Uterus (tissue), 3 donors: ENCODE measurements at regions not wholly inside any gene's neighbourhood (a gene's known extent, or its start where the extent isn't known, plus 50 kb on each side); places are given as distances from the start of the nearest gene placed in this dataset.

Experiments used
- DNase-seq, 2 donors: peaks; one replicate each; pipeline ENCODE4 v3.0.0-alpha.2; 2019 to 2020
- H3K27ac ChIP-seq, 2 donors: fragments of 200-600 bp; sonication (generic); 1 replicate in 1 of 2; 2 replicates in 1 of 2; pipeline ENCODE4 v1.5.1; 2016 to 2018
- H3K27me3 ChIP-seq, 2 donors: fragments of 200-600 bp; sonication (generic); one replicate each; pipeline ENCODE4 v1.5.1; 2018 to 2019; ENCODE audit warnings: control low read depth in 1 of 2
- H3K36me3 ChIP-seq, 2 donors: fragments of 200-600 bp; sonication (generic); one replicate each; pipeline ENCODE4 v1.5.1; 2019; ENCODE audit warnings: control low read depth in 1 of 2
- H3K4me1 ChIP-seq, 2 donors: fragments of 200-600 bp; sonication (generic); one replicate each; pipeline ENCODE4 v1.5.1; 2018 to 2019; ENCODE audit warnings: control low read depth in 1 of 2
- H3K4me3 ChIP-seq, 2 donors: fragments of 200-600 bp; sonication (generic); 1 replicate in 1 of 2; 2 replicates in 1 of 2; pipeline ENCODE4 v1.5.1; 2018 to 2019; ENCODE audit warnings: mild to moderate bottlenecking in 1 of 2
- H3K9me3 ChIP-seq, 2 donors: fragments of 200-600 bp; sonication (generic); one replicate each; pipeline ENCODE4 v1.5.1; 2019; ENCODE audit warnings: control low read depth in 1 of 2
- CTCF ChIP-seq, 4 experiments: fragments of 200-600 bp in 2 of 4; fragments of 450-650 bp in 2 of 4; sonication (generic) in 2 of 4; IDR thresholded peaks; one replicate each; pipeline ENCODE4 v1.5.1; 2016 to 2019; ENCODE audit warnings: antibody characterized with exemption in 4 of 4, mild to moderate bottlenecking in 2 of 4, moderate library complexity in 1 of 4
- POLR2A ChIP-seq, 2 donors: fragments of 450-650 bp; IDR thresholded peaks; one replicate each; pipeline ENCODE4 v1.6.1; 2016; ENCODE audit warnings: antibody characterized with exemption in 2 of 2, mild to moderate bottlenecking in 1 of 2, moderate library complexity in 1 of 2
- intact Hi-C: fragments of 100-400 bp; cut with DNase I; formaldehyde crosslinking; loops from one replicate; pipeline ENCODE4 v1.15.1; 2023; ENCODE audit warnings: low total_unique reads
- donor health status: DM: yes; HTN: yes; CAD: no.

GRCh38 chr18:37641573-37641972 is 76.0 kb upstream of the CELF4 start:
- no peak overlapping the region for H3K27ac ChIP-seq
- no peaks in the 10 kb centered on the region for H3K27me3 ChIP-seq
- H3K4me3 ChIP-seq: no peak overlapping the region
- intact Hi-C loops: no loop called here
- TF ChIP-seq CTCF (IDR thresholded peaks at IDR 0.05) (no peak), POLR2A (IDR thresholded peaks at IDR 0.05) (no peak)
- H3K4me1 ChIP-seq: no peaks in the 10 kb centered on the region
- DNase-seq: no peak
- no peaks in the 10 kb centered on the region for H3K9me3 ChIP-seq
- H3K36me3 ChIP-seq: no peaks in the 10 kb centered on the region

GRCh38 chr18:37640504-37640903 is 74.9 kb upstream of the CELF4 start:
- no peaks in the 10 kb centered on the region for H3K36me3 ChIP-seq
- no peak for DNase-seq
- no peak overlapping the region for H3K4me3 ChIP-seq
- H3K9me3 ChIP-seq: no peaks in the 10 kb centered on the region
- H3K27me3 ChIP-seq: no peaks in the 10 kb centered on the region
- H3K27ac ChIP-seq: no peak overlapping the region
- intact Hi-C loops: no loop called here
- H3K4me1 ChIP-seq: no peaks in the 10 kb centered on the region
- TF ChIP-seq CTCF (IDR thresholded peaks at IDR 0.05) (no peak), POLR2A (IDR thresholded peaks at IDR 0.05) (no peak)

GRCh38 chr18:37639846-37640245 is 74.2 kb upstream of the CELF4 start:
- Histone ChIP-seq H3K4me1 (no peaks in the 10 kb centered on the region), H3K27ac (no peak overlapping the region), H3K4me3 (no peak overlapping the region), H3K27me3 (no peaks in the 10 kb centered on the region), H3K9me3 (no peaks in the 10 kb centered on the region), H3K36me3 (no peaks in the 10 kb centered on the region)
- no peak for TF ChIP-seq POLR2A (IDR thresholded peaks at IDR 0.05)
- no peak for TF ChIP-seq CTCF (IDR thresholded peaks at IDR 0.05)
- intact Hi-C loops: no loop called here
- no peak for DNase-seq

GRCh38 chr18:37637478-37637850 is 71.9 kb upstream of the CELF4 start:
- Histone ChIP-seq H3K9me3 (no peaks in the 10 kb centered on the region), H3K27me3 (no peaks in the 10 kb centered on the region), H3K4me3 (no peak overlapping the region), H3K36me3 (no peaks in the 10 kb centered on the region), H3K27ac (no peak overlapping the region), H3K4me1 (no peaks in the 10 kb centered on the region)
- intact Hi-C loops: no loop called here
- TF ChIP-seq CTCF (IDR thresholded peaks at IDR 0.05) (no peak), POLR2A (IDR thresholded peaks at IDR 0.05) (no peak)
- no peak for DNase-seq

- intact Hi-C loops: no loop called here
- Histone ChIP-seq H3K4me3 (no peak overlapping the region), H3K27me3 (no peaks in the 10 kb centered on the region), H3K4me1 (no peaks in the 10 kb centered on the region), H3K27ac (no peak overlapping the region), H3K36me3 (no peaks in the 10 kb centered on the region), H3K9me3 (no peaks in the 10 kb centered on the region)
- TF ChIP-seq POLR2A (IDR thresholded peaks at IDR 0.05) (no peak), CTCF (IDR thresholded peaks at IDR 0.05) (no peak)
- no peak for DNase-seq
Observed at GRCh38 chr18:37636831-37637477, 71.4 kb upstream of the CELF4 start.
